NCI-H146 (cell line): ENCODE measurements at regions not wholly inside any gene's neighbourhood (a gene's known extent, or its start where the extent isn't known, plus 50 kb on each side); places are given as distances from the start of the nearest gene placed in this dataset.

Experiments used
- DNase-seq: peaks from one replicate; lab custom pipeline; 2025; lab: John Stamatoyannopoulos, UW

DNA sequence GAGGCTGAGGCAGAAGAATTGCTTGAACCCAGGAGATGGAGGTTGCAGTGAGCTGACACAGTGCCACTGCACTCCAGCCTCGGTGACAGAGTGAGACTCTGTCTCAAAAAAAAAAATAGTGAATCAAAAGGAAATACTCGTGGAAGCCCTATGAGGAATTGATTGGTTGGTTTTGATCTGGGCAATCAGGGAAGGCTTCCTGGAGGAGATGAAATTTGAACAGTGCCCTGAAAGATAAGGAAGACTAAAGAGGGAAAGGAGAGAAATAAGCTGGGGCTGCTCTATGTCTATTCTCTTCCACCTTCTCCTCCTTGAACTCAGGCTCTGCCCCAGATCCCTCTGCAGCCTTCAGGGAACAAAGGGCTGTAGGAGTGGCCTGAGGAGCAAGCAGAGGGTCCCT, 54.1 kb downstream of the IRF2BPL start:
- DNase-seq, result no peak

DNA sequence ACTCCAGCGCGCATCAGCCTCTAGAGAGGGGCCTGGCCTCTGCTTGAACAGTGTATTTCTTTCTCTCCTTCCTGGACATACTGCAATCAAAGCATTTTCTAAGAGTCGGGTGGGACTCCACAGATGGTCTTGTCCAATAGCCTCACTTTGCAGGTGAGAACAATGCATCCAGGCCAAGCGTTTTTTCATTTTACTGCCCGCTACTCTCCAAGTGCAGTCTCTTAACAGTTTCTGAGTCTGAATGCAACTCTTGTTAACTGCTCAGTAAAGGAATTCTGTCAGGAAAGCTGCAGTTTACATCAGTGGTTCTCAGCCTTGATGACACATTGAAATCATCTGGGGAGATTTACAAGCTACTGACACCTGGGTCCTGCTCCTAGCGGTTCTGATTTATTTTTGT, 57.0 kb downstream of the IRF2BPL start:
- DNase-seq, result no peak

DNA sequence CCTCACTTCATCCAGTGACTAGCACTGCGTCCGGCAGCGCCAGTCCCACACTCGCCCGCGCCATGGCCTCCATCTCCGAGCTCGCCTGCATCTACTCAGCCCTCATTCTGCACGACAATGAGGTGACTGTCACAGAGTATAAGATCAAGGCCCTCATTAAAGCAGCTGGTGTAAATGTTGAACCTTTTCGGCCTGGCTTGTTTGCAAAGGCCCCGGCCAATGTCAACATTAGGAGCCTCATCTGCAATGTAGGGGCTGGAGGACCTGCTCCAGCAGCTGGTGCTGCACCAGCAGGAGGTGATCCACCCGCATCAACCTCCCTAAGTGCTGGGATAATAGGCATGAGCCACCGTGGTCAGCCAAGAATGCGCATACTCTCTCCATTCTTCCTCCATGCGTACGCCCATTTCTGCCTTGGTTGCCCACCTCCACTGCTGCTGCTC, 59.9 kb downstream of the IRF2BPL start:
- peak; percentile 95 for DNase-seq

DNA sequence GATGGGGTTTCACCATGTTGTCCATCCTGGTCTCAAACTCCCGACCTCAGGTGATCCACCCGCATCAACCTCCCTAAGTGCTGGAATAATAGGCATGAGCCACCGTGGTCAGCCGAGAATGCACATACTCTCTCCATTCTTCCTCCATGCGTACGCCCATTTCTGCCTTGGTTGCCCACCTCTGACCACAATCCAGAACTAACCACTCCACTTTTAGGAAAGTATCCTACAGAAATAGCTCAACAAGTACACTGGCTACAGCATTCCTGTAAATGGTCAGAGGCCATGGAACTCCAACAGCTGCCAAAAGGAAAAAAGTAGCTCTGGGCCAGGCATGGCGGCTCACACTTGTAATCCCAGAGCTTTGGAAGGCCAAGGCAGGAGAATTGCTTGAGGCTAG, 60.7 kb downstream of the IRF2BPL start:
- DNase-seq, result no peak

DNA sequence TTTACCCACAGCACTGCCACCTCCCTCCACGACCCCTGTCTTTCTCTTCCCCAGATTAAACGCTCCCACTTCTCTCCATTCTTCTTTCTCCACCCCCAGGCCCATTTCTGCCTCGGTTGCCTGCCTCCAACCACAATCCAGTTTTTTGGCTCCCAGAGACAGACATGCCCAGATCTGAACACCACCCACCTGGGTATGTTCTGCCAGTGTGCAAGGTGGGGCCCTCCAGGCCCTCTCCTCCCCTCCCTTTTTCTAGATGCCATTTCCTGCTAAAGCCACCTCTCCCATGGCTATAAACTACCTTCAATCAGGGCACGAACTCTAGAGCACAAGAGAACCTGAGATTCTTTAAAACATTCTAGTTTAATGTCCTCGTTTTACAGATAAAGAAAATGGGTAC, 63.3 kb downstream of the IRF2BPL start:
- no peak for DNase-seq

DNA sequence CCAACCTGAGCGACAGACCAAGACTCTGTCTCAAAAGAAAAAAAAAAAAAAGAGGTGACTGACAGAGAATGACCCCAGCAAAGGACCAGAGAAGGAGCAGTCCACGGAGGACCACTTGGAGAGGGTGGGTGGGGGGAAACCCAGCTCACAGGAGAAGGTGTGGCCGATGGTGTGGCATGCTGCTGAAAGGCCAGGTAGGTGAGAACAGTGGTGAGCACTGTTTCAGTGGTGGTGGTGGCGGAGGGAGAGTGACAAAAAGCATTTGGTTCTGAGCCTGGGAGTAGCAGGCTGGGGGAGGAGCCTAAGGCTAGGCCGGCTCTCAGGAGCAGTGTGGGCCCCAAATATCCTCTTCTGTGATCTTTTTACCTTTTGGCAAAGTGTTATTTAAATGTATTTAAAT, 63.8 kb downstream of the IRF2BPL start:
- no peak for DNase-seq

DNA sequence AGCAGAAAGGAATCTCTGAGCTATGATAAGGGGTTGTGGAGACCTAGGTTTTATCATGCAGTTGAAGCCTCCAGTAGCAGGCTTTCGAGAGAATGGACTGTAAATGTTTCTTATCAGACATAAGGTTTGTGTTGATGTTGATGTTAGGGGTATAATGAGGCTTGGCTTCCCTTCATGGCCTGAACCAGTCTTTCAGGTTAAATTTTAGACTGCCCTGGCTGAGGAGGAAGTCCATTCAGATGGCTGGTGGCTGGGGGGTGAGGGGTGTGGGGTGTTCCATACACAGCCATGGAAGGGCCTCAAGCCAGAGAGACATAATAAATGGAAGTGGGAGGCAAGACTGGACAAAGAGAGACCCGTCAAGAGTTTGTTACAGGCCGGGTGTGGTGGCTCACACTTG, 65.1 kb downstream of the IRF2BPL start:
- DNase-seq, result no peak

DNA sequence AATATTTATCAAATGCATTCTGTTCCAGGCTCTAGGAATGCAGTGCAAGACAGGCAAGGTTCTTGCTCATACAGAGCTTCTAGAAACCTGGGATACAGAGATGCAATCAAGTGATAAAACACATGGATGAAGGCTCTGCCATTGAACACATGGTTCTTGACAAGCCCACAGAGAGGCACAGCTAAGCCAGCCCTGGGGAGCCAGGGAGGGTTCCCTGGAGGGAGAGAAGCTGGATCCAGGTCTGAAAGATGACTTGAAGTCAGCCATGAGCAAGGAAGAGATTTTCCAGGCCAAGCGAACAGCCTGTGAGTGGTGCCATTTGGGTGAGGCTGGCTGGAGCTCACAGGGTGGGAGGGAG, 66.2 kb downstream of the IRF2BPL start:
- no peak for DNase-seq

DNA sequence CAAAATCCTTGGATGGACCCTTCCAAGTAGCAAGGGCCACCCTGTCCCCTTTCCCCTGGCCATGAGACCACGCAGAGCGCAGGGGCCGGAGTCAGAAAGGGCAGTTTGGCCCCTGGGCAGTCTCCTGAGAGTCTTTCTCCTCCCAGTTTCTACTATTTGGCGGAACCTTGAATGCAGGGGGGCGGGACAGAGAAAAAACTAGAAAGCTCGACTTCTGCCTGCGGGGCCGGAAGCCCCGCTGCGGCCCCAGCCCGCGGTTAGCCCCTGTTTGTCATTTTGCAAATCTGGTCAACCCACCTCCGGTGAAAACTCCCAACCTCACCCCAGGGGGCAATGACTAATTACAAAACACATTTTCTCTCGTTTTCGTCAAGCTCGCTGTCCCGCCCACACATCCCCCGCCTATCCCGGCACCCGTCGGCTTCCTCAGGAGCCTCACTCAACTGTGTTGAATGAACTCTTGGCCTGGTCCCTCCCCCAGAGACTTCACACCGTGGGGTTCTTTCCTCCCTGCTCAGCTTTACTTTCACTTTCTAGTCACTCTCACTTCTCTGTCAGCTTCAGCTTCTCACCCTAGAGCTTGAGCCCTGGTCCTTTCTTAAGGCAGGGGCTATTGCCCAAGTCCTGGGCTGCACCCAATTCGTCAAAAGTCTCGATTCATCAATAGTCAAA, 66.7 kb downstream of the IRF2BPL start:
- DNase-seq, result peak; percentile 81

DNA sequence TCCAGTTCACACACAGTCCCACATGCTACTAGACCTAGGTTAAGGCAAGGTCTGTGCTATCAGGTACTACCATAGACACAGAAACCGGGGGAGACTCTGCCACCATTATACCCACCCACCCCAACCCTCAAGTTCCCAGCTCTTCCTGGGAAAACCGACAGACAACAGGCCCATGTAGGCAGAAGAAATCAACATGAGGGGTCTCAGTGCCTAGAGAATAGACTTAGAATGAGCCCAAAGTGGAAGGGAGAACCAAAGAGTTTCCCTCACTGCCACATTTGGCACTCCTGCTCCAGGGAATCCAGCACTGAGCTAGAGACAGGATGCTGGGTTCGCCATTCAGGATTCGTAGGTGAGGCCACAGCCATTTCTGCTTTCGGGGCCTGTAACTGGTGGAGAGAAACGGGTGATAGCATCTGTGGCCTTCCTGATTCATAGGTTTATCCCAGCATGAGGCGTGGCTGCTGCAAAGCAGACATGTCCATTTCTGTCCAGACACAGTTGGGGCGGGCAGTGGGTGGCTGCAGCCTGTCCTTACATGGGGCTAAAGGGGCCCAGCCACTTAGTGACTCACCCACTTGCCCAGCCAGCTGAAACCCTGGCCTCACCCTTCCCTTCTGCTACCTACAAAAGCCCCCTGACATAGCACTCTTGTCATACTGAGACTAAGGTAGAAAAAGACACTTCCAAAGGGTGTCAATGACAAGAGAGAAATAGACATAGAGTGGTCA, 69.4 kb downstream of the IRF2BPL start:
- no peak for DNase-seq

DNA sequence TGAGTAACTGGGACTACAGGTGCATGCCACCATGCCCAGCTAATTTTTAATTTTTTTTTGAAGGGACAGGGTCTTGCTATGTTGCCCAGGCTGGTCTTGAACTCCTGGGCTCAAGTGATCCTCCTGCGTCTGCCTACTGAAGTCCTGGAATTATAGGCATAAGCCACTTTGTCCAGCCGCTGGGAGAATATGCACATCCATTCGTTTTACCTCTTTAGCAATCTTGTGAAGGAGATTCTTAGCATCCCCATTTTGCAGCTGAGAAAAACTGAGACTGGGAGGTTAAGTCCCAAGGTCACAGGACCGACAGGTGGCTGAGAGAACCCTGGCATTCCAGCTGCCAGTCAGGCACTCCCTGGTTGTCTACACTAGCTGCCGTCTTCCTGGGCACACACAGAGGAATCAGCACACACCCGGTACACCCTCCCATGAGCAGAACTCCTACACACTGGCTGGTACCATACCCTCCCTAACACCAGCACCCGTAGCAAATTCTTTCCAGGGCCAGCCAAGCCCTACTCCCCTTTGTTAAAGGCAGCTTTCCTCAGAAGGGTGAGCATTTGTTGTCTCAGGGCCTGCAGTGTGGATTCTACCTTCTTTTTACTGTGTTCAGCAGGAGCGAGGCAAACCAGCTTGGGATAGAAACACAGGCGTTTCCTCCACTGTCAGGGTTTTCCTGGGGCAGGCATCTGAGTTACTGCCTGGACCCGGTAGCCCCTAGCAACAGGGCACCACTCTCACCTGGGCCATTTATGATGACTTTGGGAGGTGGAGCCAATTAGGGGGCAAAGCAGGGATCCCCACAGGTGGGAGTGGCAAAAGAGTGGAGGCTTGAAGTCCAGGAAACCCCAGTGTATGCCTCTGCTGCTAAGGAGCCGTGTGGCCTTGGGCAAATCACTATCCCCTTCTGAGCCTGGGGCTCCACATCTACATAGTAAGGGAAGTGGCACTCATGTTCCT, 70.2 kb downstream of the IRF2BPL start:
- no peak for DNase-seq

DNA sequence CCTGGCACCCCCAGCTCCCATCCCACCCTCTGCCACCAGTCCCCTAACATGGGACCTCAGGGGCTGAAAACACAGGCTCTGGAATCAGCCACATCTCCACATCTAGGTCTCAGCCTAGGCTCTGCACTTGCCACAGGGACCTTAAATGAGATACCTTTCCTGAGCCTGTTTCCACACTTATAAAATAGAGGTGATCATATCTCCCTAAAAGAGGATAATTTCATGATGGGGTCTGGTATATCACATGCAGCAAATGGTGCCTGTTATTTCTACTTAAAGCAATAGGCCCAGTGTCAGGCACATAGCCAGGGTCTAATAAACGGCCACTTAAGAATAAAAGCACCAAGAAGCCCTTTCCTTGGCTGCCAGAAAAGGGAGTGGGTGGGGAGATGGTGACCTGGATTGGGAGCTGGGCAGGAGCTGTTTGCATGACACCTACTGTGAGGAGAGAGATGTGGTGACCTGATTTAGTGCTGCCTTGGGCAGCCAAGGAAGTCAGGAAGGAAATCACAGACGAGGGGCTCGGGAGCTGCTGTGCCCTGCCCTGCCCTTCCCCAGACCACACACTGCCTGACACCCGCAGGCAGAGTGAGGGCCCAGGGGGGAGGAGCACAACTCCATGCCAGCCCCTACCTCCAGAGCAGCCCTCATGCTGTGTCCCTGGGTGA, 71.2 kb downstream of the IRF2BPL start:
- DNase-seq, result no peak

DNA sequence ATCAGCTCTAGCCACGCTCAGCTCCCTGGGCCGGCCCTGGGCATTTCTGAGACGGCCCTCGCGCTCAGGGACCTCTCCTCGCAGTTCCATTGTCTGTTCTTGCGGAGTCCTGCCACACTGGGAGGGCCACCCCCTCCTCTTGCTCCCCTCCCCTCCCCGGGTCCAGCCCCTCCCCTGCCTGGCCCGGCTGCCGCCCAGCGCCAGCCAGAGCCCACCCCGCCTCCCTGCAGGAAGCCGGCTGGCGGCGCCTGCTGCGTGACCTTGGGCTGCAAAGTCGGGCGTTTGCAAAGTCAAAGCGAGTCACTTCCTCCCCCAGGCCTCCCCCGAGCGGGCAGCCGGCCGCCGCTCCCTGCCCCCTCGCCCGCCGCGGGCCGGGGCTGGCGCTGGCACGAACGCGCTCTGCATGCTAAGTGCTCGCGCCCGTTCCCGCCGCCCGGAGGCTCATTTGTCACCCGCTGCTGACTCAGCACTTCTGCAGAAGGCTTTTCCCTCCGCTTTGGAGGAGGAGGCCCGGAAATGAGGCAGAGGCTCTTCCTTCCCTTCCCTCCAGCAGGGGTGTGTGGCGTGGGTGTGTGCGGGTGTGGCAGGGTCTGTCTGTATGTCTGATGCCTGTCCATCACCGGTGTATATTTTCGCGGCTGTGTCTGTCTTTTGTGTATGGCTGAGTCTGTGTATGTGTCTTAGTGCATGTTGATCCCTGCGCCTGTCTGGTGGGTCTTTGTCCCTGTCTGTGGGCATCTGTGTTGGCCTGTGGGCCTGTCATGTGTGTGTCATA, 72.0 kb downstream of the IRF2BPL start:
- DNase-seq, result peak; percentile 94

DNA sequence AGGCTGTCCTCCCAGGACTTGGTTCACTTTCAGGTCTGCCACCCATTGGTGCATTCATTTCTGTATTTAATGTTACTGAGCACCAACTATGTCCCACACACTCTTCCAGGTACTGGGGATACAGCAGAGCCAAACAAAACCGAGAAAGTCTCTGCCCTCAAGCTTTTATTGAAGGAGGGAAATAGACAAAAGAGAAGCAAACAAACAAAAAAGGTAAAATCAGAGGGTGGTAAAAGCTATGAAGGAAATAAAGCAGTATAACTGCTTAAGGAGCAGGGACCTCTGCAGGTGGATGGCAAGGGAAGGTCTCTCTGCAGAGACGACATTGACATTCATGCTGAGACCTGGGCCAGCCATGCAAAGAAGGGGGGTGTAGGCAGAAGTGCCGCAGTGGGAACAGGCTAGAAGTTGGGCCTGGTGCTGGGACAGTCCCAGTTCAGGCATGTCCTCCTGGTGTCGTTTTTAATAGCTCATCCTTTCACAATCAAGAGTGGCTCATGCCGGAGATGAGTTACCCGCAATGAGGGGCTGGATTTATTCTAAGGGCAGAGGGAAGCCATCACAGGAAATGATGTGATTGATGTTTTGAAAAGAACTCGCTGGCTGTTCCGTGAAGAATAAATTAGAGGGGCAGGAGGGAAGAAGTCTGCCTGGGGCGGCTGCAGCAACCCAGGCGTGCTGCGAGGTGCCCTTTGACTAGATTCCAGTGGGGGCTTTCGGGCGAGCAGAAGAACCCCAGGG, 72.8 kb downstream of the IRF2BPL start:
- peak; percentile 40 for DNase-seq

DNA sequence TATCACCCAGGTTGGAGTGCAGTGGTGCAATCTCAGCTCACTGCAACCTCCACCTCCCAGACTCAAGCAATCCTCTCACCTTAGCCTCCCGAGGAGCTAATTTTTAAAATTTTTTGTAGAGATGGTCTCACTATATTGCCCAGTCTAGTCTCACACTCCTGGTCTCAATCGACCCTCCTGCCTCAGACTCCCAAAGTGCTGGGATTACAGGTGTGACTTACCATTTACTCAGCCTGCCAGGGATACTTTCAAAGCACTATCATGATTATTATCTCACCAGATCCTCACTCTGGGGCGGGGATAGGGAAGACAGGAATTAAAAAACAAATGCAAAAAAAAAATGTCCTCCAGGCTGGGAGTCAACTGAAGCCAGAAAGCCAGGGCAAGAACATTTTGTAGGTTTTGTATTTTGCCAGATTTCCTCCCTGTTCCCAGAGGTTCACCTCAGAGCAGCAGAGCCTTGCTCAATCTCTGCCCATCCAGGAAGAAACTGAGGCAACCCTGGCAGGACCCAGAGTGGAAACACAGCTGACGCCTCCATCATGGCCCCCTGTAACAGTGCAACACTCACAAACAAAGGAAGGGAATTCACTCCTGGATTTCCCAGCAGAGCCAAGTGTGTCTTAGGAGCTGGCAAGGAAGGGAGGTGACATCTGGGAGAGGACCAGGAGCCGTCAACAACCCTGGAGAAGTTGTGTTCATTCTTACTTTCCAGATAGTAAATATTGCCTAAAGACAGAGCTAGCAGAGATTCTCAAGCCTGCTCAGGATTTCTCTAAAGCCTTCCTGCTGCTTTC, 73.9 kb downstream of the IRF2BPL start:
- no peak for DNase-seq

DNA sequence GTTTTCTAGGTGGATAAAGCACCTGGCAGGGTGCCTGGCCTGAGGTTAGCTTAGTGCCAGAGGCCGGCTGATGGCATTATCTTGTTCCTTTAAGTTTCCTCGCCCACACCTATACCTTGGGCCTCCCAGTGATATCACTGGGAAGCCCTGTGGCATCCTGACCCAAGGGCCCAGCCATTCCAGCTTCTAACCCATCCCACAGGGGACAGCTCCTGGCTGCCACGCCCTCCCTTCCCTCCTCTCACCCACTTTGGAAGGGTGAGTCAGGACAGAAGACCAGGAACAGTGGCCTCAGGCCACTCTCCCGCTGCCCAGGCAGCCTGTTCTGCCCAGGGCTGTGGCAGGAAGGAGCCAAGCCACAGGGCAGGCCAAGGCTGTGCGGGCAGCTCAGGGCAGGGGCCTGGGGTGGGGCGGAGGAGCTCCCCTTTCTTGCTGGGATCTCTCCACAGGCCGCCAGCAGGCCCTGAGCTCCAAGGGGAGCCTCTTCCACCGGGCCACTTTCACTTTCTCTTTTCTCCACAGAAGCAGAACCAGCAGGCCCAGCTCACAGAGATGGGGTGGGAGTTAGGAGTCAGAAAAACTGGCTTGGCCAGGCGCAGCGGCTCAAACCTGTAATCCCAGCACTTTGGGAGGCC, 75.1 kb downstream of the IRF2BPL start:
- no peak for DNase-seq

DNA sequence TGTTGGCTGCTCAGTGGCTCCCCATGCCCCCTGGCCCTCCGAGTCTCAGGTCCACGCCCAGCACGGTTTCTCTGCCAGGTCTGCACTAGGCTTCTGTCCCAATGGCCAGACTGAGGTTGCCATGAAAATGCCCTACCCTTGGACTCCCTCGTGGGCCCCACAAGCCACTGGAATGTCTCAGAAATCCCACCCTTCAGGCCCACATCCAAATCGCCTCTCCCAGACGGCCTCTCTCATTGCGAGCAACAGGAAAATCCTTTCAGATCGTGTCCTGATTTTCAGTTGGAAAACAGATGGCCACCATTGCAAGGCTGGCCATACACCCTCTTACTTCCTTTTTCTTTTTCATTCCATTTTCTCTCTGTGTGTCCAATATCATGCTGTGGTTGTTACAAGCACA, 77.3 kb downstream of the IRF2BPL start:
- DNase-seq, result no peak

DNA sequence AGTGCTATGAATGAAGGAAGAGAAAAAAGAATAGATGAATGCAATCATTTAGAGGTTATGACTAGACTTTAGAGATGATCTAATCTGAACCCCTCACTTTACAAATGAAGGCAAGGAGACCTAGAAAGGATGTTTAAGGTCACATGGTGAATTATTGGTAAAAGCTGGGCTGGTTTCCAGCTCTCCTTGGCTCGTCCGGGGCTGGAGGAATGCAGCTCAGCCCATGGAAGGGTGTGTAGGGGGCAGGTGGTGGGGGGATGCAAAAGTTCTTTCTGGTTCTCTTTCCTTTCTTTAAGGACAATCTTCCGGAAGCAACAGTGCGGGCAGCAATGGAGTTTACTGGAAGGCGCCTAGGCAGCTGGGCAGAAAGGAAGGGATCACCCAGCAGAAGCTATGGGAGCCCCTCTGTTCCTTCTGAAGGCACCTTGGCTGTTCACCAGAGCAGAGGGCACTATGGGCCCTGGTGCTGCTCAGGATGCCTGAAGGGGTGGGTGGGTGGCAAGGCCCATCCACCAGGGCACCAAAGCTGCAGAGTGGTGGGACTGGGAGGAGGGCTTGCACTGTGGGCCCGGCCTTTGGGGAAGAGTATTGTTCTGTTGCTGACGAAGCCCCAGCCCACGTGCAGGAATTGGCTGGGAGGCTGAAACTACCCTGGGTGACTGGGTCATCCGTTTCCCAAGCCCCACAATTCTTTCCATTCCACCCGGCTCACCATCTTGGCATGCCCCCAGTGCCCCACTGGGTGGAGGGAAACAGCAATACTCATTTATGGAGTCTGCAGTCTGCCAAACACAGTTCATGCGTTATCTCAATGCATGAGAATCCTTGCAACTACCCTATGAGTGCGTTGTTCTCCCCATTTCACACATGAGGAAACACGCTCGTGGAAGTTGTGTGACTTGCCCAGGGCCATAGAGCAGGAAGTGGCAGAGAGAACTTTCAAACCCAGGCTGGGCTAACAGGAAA, 78.2 kb downstream of the IRF2BPL start:
- no peak for DNase-seq
